H1 (cell line): ENCODE measurements at regions not wholly inside any gene's neighbourhood (a gene's known extent, or its start where the extent isn't known, plus 50 kb on each side); places are given as distances from the start of the nearest gene placed in this dataset.

ENCODE experiments used
- CTCF ChIA-PET: fragments of 300-600 bp; sonication (Branson Sonifier 250); formaldehyde crosslinking; loops from one replicate; lab custom pipeline; 2021; ENCODE audit not compliant: partially characterized antibody; lab: Charles Lee
- POLR2A ChIA-PET: fragments of 300-600 bp; sonication (Branson Sonifier 250); formaldehyde crosslinking; loops from one replicate; lab custom pipeline; 2021; ENCODE audit warnings: inconsistent platforms; ENCODE audit not compliant: partially characterized antibody; lab: Charles Lee
- DNase-seq, 2 experiments: peaks; one replicate each; pipeline versions ENCODE4 v3.0.0 to v3.0.0-alpha.2; 2010 to 2022; ENCODE audit warnings: low spot score in 2 of 2, low read depth in 1 of 2, mixed read lengths in 1 of 2
- FAIRE-seq: peaks from 2 replicates; lab custom pipeline; 2011; peaks lifted over from hg19 to GRCh38; lab: Jason Lieb, UNC
- H2AFZ ChIP-seq: 2 replicates; pipeline ENCODE4 v1.8.1; 2012; ENCODE audit warnings: low read length, inconsistent platforms
- H2AK5ac ChIP-seq: 2 replicates; pipeline ENCODE4 v1.6.1; 2013; ENCODE audit warnings: low read depth, low read length
- H2BK120ac ChIP-seq: replicated peaks from 2 replicates; pipeline ENCODE3; 2013; ENCODE audit warnings: low read depth, low read length, inconsistent platforms
- H2BK12ac ChIP-seq: 2 replicates; pipeline ENCODE4 v1.6.1; 2013; ENCODE audit warnings: low read depth, low read length
- H2BK15ac ChIP-seq: 2 replicates; pipeline ENCODE4 v1.6.1; 2013; ENCODE audit warnings: low read length
- H2BK20ac ChIP-seq: 2 replicates; pipeline ENCODE4 v1.6.1; 2013; ENCODE audit warnings: low read length
- H2BK5ac ChIP-seq: 2 replicates; pipeline ENCODE4 v1.6.1; 2013; ENCODE audit warnings: low read depth, low read length
- H3K14ac ChIP-seq: 2 replicates; pipeline ENCODE4 v1.6.1; 2013; ENCODE audit warnings: inconsistent platforms; ENCODE audit not compliant: insufficient read length
- H3K18ac ChIP-seq: 2 replicates; pipeline ENCODE4 v1.6.1; 2013; ENCODE audit warnings: low read length; ENCODE audit errors: extremely low read depth
- H3K23ac ChIP-seq: 2 replicates; pipeline ENCODE4 v1.6.1; 2013; ENCODE audit warnings: inconsistent platforms; ENCODE audit not compliant: insufficient read length
- H3K23me2 ChIP-seq: 2 replicates; pipeline ENCODE4 v1.6.1; 2013; ENCODE audit warnings: low read depth, low read length
- H3K27ac ChIP-seq: 2 replicates; pipeline ENCODE4 v1.6.1; 2011; ENCODE audit warnings: low read depth, low read length, inconsistent platforms
- H3K27me3 ChIP-seq, 4 experiments: replicated peaks in 1 of 4; 1 replicate in 1 of 4; 2 replicates in 3 of 4; pipeline versions ENCODE4 v1.6.1 to v1.8.1; 2011 to 2013; ENCODE audit warnings: low read length in 3 of 4, mild to moderate bottlenecking in 3 of 4, inconsistent platforms in 2 of 4, mixed read lengths in 2 of 4, moderate library complexity in 1 of 4; ENCODE audit not compliant: control insufficient read depth in 3 of 4, insufficient read depth in 3 of 4; ENCODE audit errors: extremely low read depth in 1 of 4
- H3K36me3 ChIP-seq, 4 experiments: 2 replicates each; pipeline versions ENCODE4 v1.6.1 to v1.8.1; 2011 to 2013; ENCODE audit warnings: mild to moderate bottlenecking in 4 of 4, low read length in 3 of 4, moderate library complexity in 2 of 4, control low read depth in 1 of 4, inconsistent platforms in 1 of 4; ENCODE audit not compliant: insufficient read depth in 4 of 4, control insufficient read depth in 2 of 4
- H3K4ac ChIP-seq: replicated peaks from 2 replicates; pipeline ENCODE3; 2013; ENCODE audit warnings: low read length, low read depth, mixed read lengths, inconsistent platforms; ENCODE audit not compliant: insufficient read length
- H3K4me1 ChIP-seq, 4 experiments: replicated peaks in 1 of 4; 1 replicate in 1 of 4; 2 replicates in 3 of 4; pipeline versions ENCODE4 v1.6.1 to v1.8.1; 2011 to 2013; ENCODE audit warnings: low read length in 3 of 4, inconsistent platforms in 2 of 4, mixed read lengths in 1 of 4; ENCODE audit not compliant: insufficient read depth in 4 of 4, control insufficient read depth in 3 of 4
- H3K4me2 ChIP-seq, 2 experiments: 2 replicates each; pipeline versions ENCODE4 v1.6.1 to v1.8.1; 2011 to 2013; ENCODE audit warnings: low read depth in 2 of 2, low read length in 2 of 2, control low read depth in 1 of 2, inconsistent platforms in 1 of 2, mild to moderate bottlenecking in 1 of 2; ENCODE audit not compliant: insufficient read depth in 1 of 2
- H3K4me3 ChIP-seq, 4 experiments: fragments of 200-600, 300-600 bp in 1 of 4; sonication (generic), shearing (Covaris generic), sonication (Bioruptor Twin) in 1 of 4; 2 replicates each; pipeline versions ENCODE4 v1.5.1 to v1.8.1; 2011 to 2016; ENCODE audit warnings: low read length in 4 of 4, low read depth in 3 of 4, control low read depth in 2 of 4, inconsistent platforms in 2 of 4, mild to moderate bottlenecking in 2 of 4, mixed read lengths in 1 of 4, moderate library complexity in 1 of 4; ENCODE audit not compliant: insufficient read depth in 2 of 4; ENCODE audit errors: extremely low read depth in 1 of 4
- H3K56ac ChIP-seq: replicated peaks from 2 replicates; pipeline ENCODE3; 2013; ENCODE audit warnings: low read depth, mild to moderate bottlenecking, mixed read lengths, low read length, inconsistent platforms; ENCODE audit not compliant: insufficient read length
- H3K79me1 ChIP-seq: 2 replicates; pipeline ENCODE4 v1.6.1; 2013; ENCODE audit warnings: low read depth, low read length, control low read depth
- H3K79me2 ChIP-seq, 2 experiments: 2 replicates each; pipeline versions ENCODE4 v1.6.1 to v1.8.1; 2012 to 2013; ENCODE audit warnings: low read length in 2 of 2, mild to moderate bottlenecking in 2 of 2, inconsistent platforms in 1 of 2; ENCODE audit not compliant: insufficient read depth in 2 of 2, control insufficient read depth in 1 of 2
- H3K9ac ChIP-seq, 4 experiments: replicated peaks in 1 of 4; 1 replicate in 1 of 4; 2 replicates in 3 of 4; pipeline versions ENCODE4 v1.6.1 to v1.8.1; 2011 to 2013; ENCODE audit warnings: low read depth in 3 of 4, low read length in 3 of 4, control low read depth in 2 of 4, mild to moderate bottlenecking in 2 of 4, moderate library complexity in 2 of 4, inconsistent platforms in 1 of 4; ENCODE audit errors: extremely low read depth in 1 of 4
- H3K9me3 ChIP-seq, 2 experiments: 2 replicates each; pipeline versions ENCODE4 v1.6.1 to v1.8.1; 2012 to 2013; ENCODE audit warnings: mild to moderate bottlenecking in 2 of 2, moderate library complexity in 2 of 2, control low read depth in 1 of 2, inconsistent platforms in 1 of 2, low read depth in 1 of 2, low read length in 1 of 2, mixed read lengths in 1 of 2; ENCODE audit not compliant: insufficient read depth in 2 of 2
- H4K20me1 ChIP-seq, 2 experiments: replicated peaks in 1 of 2; 2 replicates each; pipeline versions ENCODE3 to v1.8.1; 2011 to 2013; ENCODE audit warnings: inconsistent platforms in 2 of 2, low read length in 2 of 2, mild to moderate bottlenecking in 1 of 2; ENCODE audit not compliant: insufficient read depth in 2 of 2, control insufficient read depth in 1 of 2
- H4K5ac ChIP-seq: 2 replicates; pipeline ENCODE4 v1.6.1; 2013; ENCODE audit warnings: low read length, low read depth, mixed read lengths, inconsistent platforms; ENCODE audit not compliant: insufficient read length
- H4K8ac ChIP-seq: 2 replicates; pipeline ENCODE4 v1.8.0; 2013; ENCODE audit warnings: mild to moderate bottlenecking, moderate library complexity, low read length, inconsistent platforms; ENCODE audit not compliant: insufficient read depth; ENCODE audit errors: extremely low read depth
- H4K91ac ChIP-seq: replicated peaks from 2 replicates; pipeline ENCODE3; 2013; ENCODE audit warnings: low read length, mixed read lengths, inconsistent platforms; ENCODE audit not compliant: insufficient read length
- CBX8 ChIP-seq: fragments of 300-800, 300-1000 bp; sonication (generic); IDR thresholded peaks from 2 replicates; pipeline ENCODE4 v1.7.1; 2016; ENCODE audit warnings: low read depth, low read length, borderline replicate concordance
- CREB1 ChIP-seq: IDR thresholded peaks from 2 replicates; pipeline ENCODE4 v1.6.1; 2012; ENCODE audit warnings: inconsistent platforms
- JUND ChIP-seq: IDR thresholded peaks from 2 replicates; pipeline ENCODE4 v1.6.1; 2011; ENCODE audit warnings: mild to moderate bottlenecking, improper control_type of control experiment, low read length
- MAX ChIP-seq: IDR thresholded peaks from 2 replicates; pipeline ENCODE4 v1.6.1; 2012; ENCODE audit warnings: inconsistent platforms
- RXRA ChIP-seq: IDR thresholded peaks from 2 replicates; pipeline ENCODE4 v1.6.1; 2011; ENCODE audit warnings: low read depth, mild to moderate bottlenecking, low read length, moderate library complexity; ENCODE audit not compliant: insufficient read depth
- WGBS, 2 experiments: shearing (Covaris generic) in 1 of 2; methylation state at CpG; one replicate each; pipeline versions ENCODE4 v1.1.6 to v1.1.7; 2013 to 2015; ENCODE audit warnings: low lambda C conversion rate in 2 of 2, mixed read lengths in 2 of 2, inconsistent platforms in 1 of 2, low coverage in 1 of 2, missing lambda C conversion rate in 1 of 2; ENCODE audit not compliant: insufficient replicate concordance in 2 of 2, insufficient coverage in 1 of 2, insufficient read length in 1 of 2; ENCODE audit errors: extremely low coverage in 1 of 2, missing lambda C conversion rate in 1 of 2; 5-methylcytosine and 5-hydroxymethylcytosine counted together
- TF ChIP-seq, protein P1 (sequence below): IDR thresholded peaks from 2 replicates; pipeline ENCODE4 v1.6.1; 2011; ENCODE audit warnings: low read length, improper control_type of control experiment

- H3K23ac ChIP-seq = no peak overlapping the region
- no peak overlapping the region for H4K91ac ChIP-seq
- no peak overlapping the region for H4K8ac ChIP-seq
- TF ChIP-seq MAX (no peak), CBX8 (no peak), RXRA (no peak), CREB1 (no peak), JUND (no peak)
- TF ChIP-seq, protein P1, sequence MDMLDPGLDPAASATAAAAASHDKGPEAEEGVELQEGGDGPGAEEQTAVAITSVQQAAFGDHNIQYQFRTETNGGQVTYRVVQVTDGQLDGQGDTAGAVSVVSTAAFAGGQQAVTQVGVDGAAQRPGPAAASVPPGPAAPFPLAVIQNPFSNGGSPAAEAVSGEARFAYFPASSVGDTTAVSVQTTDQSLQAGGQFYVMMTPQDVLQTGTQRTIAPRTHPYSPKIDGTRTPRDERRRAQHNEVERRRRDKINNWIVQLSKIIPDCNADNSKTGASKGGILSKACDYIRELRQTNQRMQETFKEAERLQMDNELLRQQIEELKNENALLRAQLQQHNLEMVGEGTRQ = no peak
- H3K14ac ChIP-seq = no peak overlapping the region
- no peak for DNase-seq
- no peak overlapping the region for H4K5ac ChIP-seq
- H3K27me3 ChIP-seq = no peaks in the 10 kb centered on the region
- H3K56ac ChIP-seq = no peak overlapping the region
- no peaks in the 10 kb centered on the region for H3K23me2 ChIP-seq
- no peaks in the 10 kb centered on the region for H4K20me1 ChIP-seq
- H3K4me3 ChIP-seq = no peak overlapping the region
- H2AK5ac ChIP-seq = no peak overlapping the region
- WGBS, 2 experiments = 83% methylated on average over 1 of the region's 1 CpG; no CpG with 5 or more reads in 1 of the 2 experiments
- H2AFZ ChIP-seq = no peak overlapping the region
- no peaks in the 10 kb centered on the region for H3K9me3 ChIP-seq
- H3K79me1 ChIP-seq = no peaks in the 10 kb centered on the region
- no peak overlapping the region for H2BK15ac ChIP-seq
- no peak overlapping the region for H3K4me2 ChIP-seq
- no peaks in the 10 kb centered on the region for H3K79me2 ChIP-seq
- H3K27ac ChIP-seq = no peak overlapping the region
- no peaks in the 10 kb centered on the region for H3K36me3 ChIP-seq
- no peak for FAIRE-seq
- H2BK12ac ChIP-seq = no peak overlapping the region
- H3K4me1 ChIP-seq = no peaks in the 10 kb centered on the region
- H2BK5ac ChIP-seq = no peak overlapping the region
- H3K9ac ChIP-seq = no peak overlapping the region
- H3K4ac ChIP-seq = no peak overlapping the region
- ChIA-PET CTCF (no interaction called here), POLR2A (no interaction called here)
- H2BK20ac ChIP-seq = no peak overlapping the region
- H3K18ac ChIP-seq = no peak overlapping the region
- no peak overlapping the region for H2BK120ac ChIP-seq
These were observed 361.6 kb upstream of the MARCKS start for GRCh38 chr6:113495521-113495920.
